ENCODE measurements at regions not wholly inside any gene's neighbourhood (a gene's known extent, or its start where the extent isn't known, plus 50 kb on each side); places are given as distances from the start of the nearest gene placed in this dataset.

GRCh38 chr10:60513281-60513680 lies 123.6 kb upstream of the ANK3 start:
- ChIA-PET CTCF (no interaction called here), POLR2A (ENCODE audit: low non-redundant PET) (no interaction called here)
- no peaks in the 10 kb centered on the region for H3K36me3 ChIP-seq (ENCODE audit: insufficient read depth, low read length, poor library complexity, severe bottlenecking)
- TF ChIP-seq CTCF (conservative IDR thresholded peaks at IDR 0.05; ENCODE audit: low read depth, low read length) = no peak
- TF ChIP-seq EZH2 (IDR thresholded peaks at IDR 0.05; ENCODE audit: borderline replicate concordance, low read depth, low read length, poor library complexity, severe bottlenecking) = no peak
- H3K9me3 ChIP-seq (ENCODE audit: low read depth, low read length, poor library complexity, severe bottlenecking) = no peaks in the 10 kb centered on the region
- no peak overlapping the region for H3K4me3 ChIP-seq (ENCODE audit: low read depth, low read length, poor library complexity, severe bottlenecking)
- no TSS peak for BruUV-seq (replicated peaks)
- no peak for DNase-seq (ENCODE audit: low spot score)
- H3K27me3 ChIP-seq (replicated peaks; ENCODE audit: insufficient read depth, low read depth, low read length, poor library complexity) = no peaks in the 10 kb centered on the region
- peaks cover 15% of the 10 kb centered on the region for H3K4me1 ChIP-seq (ENCODE audit: insufficient read depth, low read length, poor library complexity, severe bottlenecking)
- intact Hi-C loops (cut with micrococcal nuclease; ENCODE audit: unreplicated experiment) = no loop called here
- H3K27ac ChIP-seq (ENCODE audit: low read depth, low read length, poor library complexity, severe bottlenecking) = no peak overlapping the region

- Histone ChIP-seq H3K4me3 (ENCODE audit: low read depth, low read length, poor library complexity, severe bottlenecking) (no peak overlapping the region), H3K27me3 (replicated peaks; ENCODE audit: insufficient read depth, low read depth, low read length, poor library complexity) (no peaks in the 10 kb centered on the region), H3K9me3 (ENCODE audit: low read depth, low read length, poor library complexity, severe bottlenecking) (no peaks in the 10 kb centered on the region), H3K4me1 (ENCODE audit: insufficient read depth, low read length, poor library complexity, severe bottlenecking) (peaks cover 15% of the 10 kb centered on the region), H3K36me3 (ENCODE audit: insufficient read depth, low read length, poor library complexity, severe bottlenecking) (no peaks in the 10 kb centered on the region), H3K27ac (ENCODE audit: low read depth, low read length, poor library complexity, severe bottlenecking) (no peak overlapping the region)
- TF ChIP-seq CTCF (conservative IDR thresholded peaks at IDR 0.05; ENCODE audit: low read depth, low read length) = no peak
- no peak for TF ChIP-seq EZH2 (IDR thresholded peaks at IDR 0.05; ENCODE audit: borderline replicate concordance, low read depth, low read length, poor library complexity, severe bottlenecking)
- no peak for DNase-seq (ENCODE audit: low spot score)
- BruUV-seq (replicated peaks) = no TSS peak
- ChIA-PET POLR2A (ENCODE audit: low non-redundant PET) (interaction anchor here (0.7 kb wide), 1 partner anchor 11 kb away, joined by 4 read pairs; no protein-coding TSS in a partner anchor), CTCF (no interaction called here)
- intact Hi-C loops (cut with micrococcal nuclease; ENCODE audit: unreplicated experiment) = no loop called here
Measured at GRCh38 chr10:60511477-60512229, 122.0 kb upstream of the ANK3 start.

- Histone ChIP-seq H3K36me3 (ENCODE audit: insufficient read depth, low read length, poor library complexity, severe bottlenecking) (no peaks in the 10 kb centered on the region), H3K4me3 (ENCODE audit: low read depth, low read length, poor library complexity, severe bottlenecking) (no peak overlapping the region), H3K27ac (ENCODE audit: low read depth, low read length, poor library complexity, severe bottlenecking) (no peak overlapping the region), H3K9me3 (ENCODE audit: low read depth, low read length, poor library complexity, severe bottlenecking) (no peaks in the 10 kb centered on the region), H3K4me1 (ENCODE audit: insufficient read depth, low read length, poor library complexity, severe bottlenecking) (peaks cover 15% of the 10 kb centered on the region), H3K27me3 (replicated peaks; ENCODE audit: insufficient read depth, low read depth, low read length, poor library complexity) (no peaks in the 10 kb centered on the region)
- ChIA-PET CTCF (no interaction called here), POLR2A (ENCODE audit: low non-redundant PET) (no interaction called here)
- no TSS peak for BruUV-seq (replicated peaks)
- peak; percentile 51 for DNase-seq (ENCODE audit: low spot score)
- intact Hi-C loops (cut with micrococcal nuclease; ENCODE audit: unreplicated experiment) = no loop called here
- no peak for TF ChIP-seq EZH2 (IDR thresholded peaks at IDR 0.05; ENCODE audit: borderline replicate concordance, low read depth, low read length, poor library complexity, severe bottlenecking)
- no peak for TF ChIP-seq CTCF (conservative IDR thresholded peaks at IDR 0.05; ENCODE audit: low read depth, low read length)
Measured at GRCh38 chr10:60508831-60509230, 119.2 kb upstream of the ANK3 start.

All from A673 (cell line).